Stimulated activated CD8-positive, alpha-beta memory T cell treated with anti-CD3 and anti-CD28 coated beads, Interleukin-2, amount 100 ng/mL, for 1 hour (primary cell): ENCODE measurements at regions not wholly inside any gene's neighbourhood (a gene's known extent, or its start where the extent isn't known, plus 50 kb on each side); places are given as distances from the start of the nearest gene placed in this dataset.

Experiments used
- DNase-seq, 2 donors: peaks; one replicate each; pipeline ENCODE4 v3.0.0-alpha.2; 2020; ENCODE audit warnings: low read depth in 2 of 2

- DNase-seq: no peak
These were observed 243.3 kb downstream of the ZNF674 start for GRCh38 chrX:46301903-46302302.

GRCh38 chrX:46298821-46299220 is 246.4 kb downstream of the ZNF674 start:
- DNase-seq: no peak

- no peak for DNase-seq
These were observed 249.3 kb downstream of the ZNF674 start for GRCh38 chrX:46295963-46296362.

GRCh38 chrX:46294234-46294633 is 251.0 kb downstream of the ZNF674 start:
- no peak for DNase-seq

GRCh38 chrX:46279925-46280313 is 265.3 kb downstream of the ZNF674 start:
- DNase-seq: no peak

GRCh38 chrX:46279214-46279924 is 265.9 kb downstream of the ZNF674 start:
- no peak for DNase-seq

GRCh38 chrX:46278572-46278971 is 266.6 kb downstream of the ZNF674 start:
- no peak for DNase-seq

- no peak for DNase-seq
These were observed 276.8 kb downstream of the ZNF674 start for GRCh38 chrX:46268412-46268811.

- no peak for DNase-seq
These were observed 281.7 kb downstream of the ZNF674 start for GRCh38 chrX:46263494-46263893.

- DNase-seq: no peak
These were observed 282.9 kb downstream of the ZNF674 start for GRCh38 chrX:46262304-46262703.

GRCh38 chrX:46260499-46260898 is 284.7 kb downstream of the ZNF674 start:
- DNase-seq: no peak

GRCh38 chrX:46258356-46258755 is 286.9 kb downstream of the ZNF674 start:
- no peak for DNase-seq

- DNase-seq: no peak
These were observed 287.8 kb downstream of the ZNF674 start for GRCh38 chrX:46257451-46257879.

- no peak for DNase-seq
These were observed 288.3 kb downstream of the ZNF674 start for GRCh38 chrX:46256875-46257274.

- DNase-seq: no peak
These were observed 290.2 kb downstream of the ZNF674 start for GRCh38 chrX:46255046-46255445.

GRCh38 chrX:46254641-46255040 is 290.6 kb downstream of the ZNF674 start:
- no peak for DNase-seq

- DNase-seq: no peak
These were observed 293.5 kb downstream of the ZNF674 start for GRCh38 chrX:46251755-46252154.

GRCh38 chrX:46250151-46250550 is 295.1 kb downstream of the ZNF674 start:
- no peak for DNase-seq

GRCh38 chrX:46247456-46247855 is 297.8 kb downstream of the ZNF674 start:
- no peak for DNase-seq

GRCh38 chrX:46244451-46244850 is 300.8 kb downstream of the ZNF674 start:
- no peak for DNase-seq

GRCh38 chrX:46236411-46236810 is 308.8 kb downstream of the ZNF674 start:
- no peak for DNase-seq

- no peak for DNase-seq
These were observed 309.4 kb downstream of the ZNF674 start for GRCh38 chrX:46235778-46236177.

GRCh38 chrX:46234775-46235174 is 310.4 kb downstream of the ZNF674 start:
- no peak for DNase-seq

- no peak for DNase-seq
These were observed 316.8 kb downstream of the ZNF674 start for GRCh38 chrX:46228389-46228788.
